GM19023 (cell line): ENCODE measurements at regions not wholly inside any gene's neighbourhood (a gene's known extent, or its start where the extent isn't known, plus 50 kb on each side); places are given as distances from the start of the nearest gene placed in this dataset.
"Not testable (repeated sequence)": the region's sequence is repeated elsewhere in the genome, so short reads cannot be mapped to it uniquely, and the experiment has no call there.

Experiments used
- ATAC-seq: cut with Tn5 transposase; IDR thresholded peaks from one replicate; pipeline ENCODE4 v1.9.1; 2021; ENCODE audit warnings: mild to moderate bottlenecking, moderate library complexity; ENCODE audit not compliant: unreplicated experiment

- no peak for ATAC-seq
Measured at GRCh38 chr19:28544451-28545261, 668.3 kb downstream of the UQCRFS1 start.

GRCh38 chr19:28543244-28543776 lies 669.6 kb downstream of the UQCRFS1 start:
- no peak for ATAC-seq

GRCh38 chr19:28542394-28543243 lies 670.3 kb downstream of the UQCRFS1 start:
- ATAC-seq, result no peak

GRCh38 chr19:28541602-28542393 lies 671.2 kb downstream of the UQCRFS1 start:
- no peak for ATAC-seq

- no peak for ATAC-seq
Measured at GRCh38 chr19:28541029-28541428, 671.9 kb downstream of the UQCRFS1 start.

- not testable (repeated sequence) for ATAC-seq
Measured at GRCh38 chr19:28540385-28540784, 672.6 kb downstream of the UQCRFS1 start.

GRCh38 chr19:28539759-28540158 lies 673.2 kb downstream of the UQCRFS1 start:
- ATAC-seq, result no peak

- not testable (repeated sequence) for ATAC-seq
Measured at GRCh38 chr19:28538579-28538978, 674.4 kb downstream of the UQCRFS1 start.

GRCh38 chr19:28537896-28538295 lies 675.1 kb downstream of the UQCRFS1 start:
- no peak for ATAC-seq

- no peak for ATAC-seq
Measured at GRCh38 chr19:28537079-28537478, 675.9 kb downstream of the UQCRFS1 start.

- no peak for ATAC-seq
Measured at GRCh38 chr19:28535352-28535775, 677.6 kb downstream of the UQCRFS1 start.

GRCh38 chr19:28534766-28535351 lies 678.1 kb downstream of the UQCRFS1 start:
- ATAC-seq, result no peak

- ATAC-seq, result no peak
Measured at GRCh38 chr19:28532765-28533341, 680.1 kb downstream of the UQCRFS1 start.

- no peak for ATAC-seq
Measured at GRCh38 chr19:28531979-28532378, 681.0 kb downstream of the UQCRFS1 start.

GRCh38 chr19:28530406-28531035 lies 682.4 kb downstream of the UQCRFS1 start:
- ATAC-seq, result no peak

- ATAC-seq, result no peak
Measured at GRCh38 chr19:28526038-28526437, 686.9 kb downstream of the UQCRFS1 start.

- no peak for ATAC-seq
Measured at GRCh38 chr19:28523619-28524018, 689.3 kb downstream of the UQCRFS1 start.

GRCh38 chr19:28522545-28522922 lies 690.4 kb downstream of the UQCRFS1 start:
- ATAC-seq, result no peak
